HUES6 (cell line): ENCODE measurements at regions not wholly inside any gene's neighbourhood (a gene's known extent, or its start where the extent isn't known, plus 50 kb on each side); places are given as distances from the start of the nearest gene placed in this dataset.
"Not testable (repeated sequence)": the region's sequence is repeated elsewhere in the genome, so short reads cannot be mapped to it uniquely, and the experiment has no call there.

Source experiments
- H3K27ac ChIP-seq: 2 replicates; pipeline ENCODE4 v1.7.0; 2013; ENCODE audit warnings: low read depth, mild to moderate bottlenecking, low read length, inconsistent platforms
- H3K27me3 ChIP-seq: 2 replicates; pipeline ENCODE4 v1.6.1; 2013; ENCODE audit warnings: low read length; ENCODE audit not compliant: control insufficient read depth, insufficient read depth
- H3K36me3 ChIP-seq: 2 replicates; pipeline ENCODE4 v1.6.1; 2013; ENCODE audit warnings: low read length; ENCODE audit not compliant: control insufficient read depth, insufficient read depth
- H3K4me1 ChIP-seq: 2 replicates; pipeline ENCODE4 v1.6.1; 2013; ENCODE audit warnings: low read length; ENCODE audit not compliant: control insufficient read depth, insufficient read depth
- H3K4me3 ChIP-seq: 2 replicates; pipeline ENCODE4 v1.5.1; 2013; ENCODE audit warnings: low read depth, low read length
- H3K9ac ChIP-seq: one replicate; pipeline ENCODE4 v1.6.1; 2013; ENCODE audit warnings: mild to moderate bottlenecking, low read length
- H3K9me3 ChIP-seq: 2 replicates; pipeline ENCODE4 v1.6.1; 2013; ENCODE audit warnings: low read depth, low read length; ENCODE audit not compliant: control insufficient read depth, insufficient read depth

- Histone ChIP-seq H3K4me3 (no peak overlapping the region), H3K27ac (no peak overlapping the region), H3K36me3 (no peaks in the 10 kb centered on the region)
Measured at GRCh38 chr6:12546410-12547002, 170.1 kb upstream of the PHACTR1 start.

GRCh38 chr6:12548526-12548925 lies 168.0 kb upstream of the PHACTR1 start:
- Histone ChIP-seq H3K9me3 (peaks cover 14% of the 10 kb centered on the region), H3K4me1 (no peaks in the 10 kb centered on the region), H3K27ac (no peak overlapping the region), H3K9ac (no peak overlapping the region), H3K4me3 (no peak overlapping the region), H3K36me3 (no peaks in the 10 kb centered on the region), H3K27me3 (no peaks in the 10 kb centered on the region)

More at GRCh38 chr6:12546410-12547002, 170.1 kb upstream of the PHACTR1 start:
- H3K9ac ChIP-seq, result no peak overlapping the region
- no peaks in the 10 kb centered on the region for H3K4me1 ChIP-seq
- H3K27me3 ChIP-seq, result no peaks in the 10 kb centered on the region
- H3K9me3 ChIP-seq, result peaks cover 14% of the 10 kb centered on the region

- not testable (repeated sequence) for H3K27me3 ChIP-seq, H3K27ac ChIP-seq, H3K4me3 ChIP-seq, H3K9ac ChIP-seq, H3K4me1 ChIP-seq, H3K36me3 ChIP-seq
- H3K9me3 ChIP-seq, result peaks cover 14% of the 10 kb centered on the region
Measured at GRCh38 chr6:12549445-12549844, 167.1 kb upstream of the PHACTR1 start.

- H3K9ac ChIP-seq, H3K4me3 ChIP-seq, H3K27me3 ChIP-seq, H3K4me1 ChIP-seq, H3K36me3 ChIP-seq, H3K27ac ChIP-seq: not testable (repeated sequence)
- peaks cover 14% of the 10 kb centered on the region for H3K9me3 ChIP-seq
Measured at GRCh38 chr6:12554820-12555219, 161.7 kb upstream of the PHACTR1 start.

GRCh38 chr6:12555267-12555666 lies 161.3 kb upstream of the PHACTR1 start:
- no peaks in the 10 kb centered on the region for H3K36me3 ChIP-seq
- H3K4me3 ChIP-seq, result no peak overlapping the region
- H3K27ac ChIP-seq, result no peak overlapping the region
- H3K4me1 ChIP-seq, result peaks cover 6% of the 10 kb centered on the region; the same call in 1 of the 2 replicates
- H3K27me3 ChIP-seq, result no peaks in the 10 kb centered on the region
- peaks cover 14% of the 10 kb centered on the region for H3K9me3 ChIP-seq
- H3K9ac ChIP-seq, result no peak overlapping the region

GRCh38 chr6:12555781-12556180 lies 160.8 kb upstream of the PHACTR1 start:
- Histone ChIP-seq H3K27me3 (no peaks in the 10 kb centered on the region), H3K36me3 (no peaks in the 10 kb centered on the region), H3K9ac (no peak overlapping the region), H3K4me1 (peaks cover 6% of the 10 kb centered on the region; the same call in 1 of the 2 replicates), H3K4me3 (no peak overlapping the region), H3K27ac (no peak overlapping the region), H3K9me3 (peaks cover 17% of the 10 kb centered on the region)

- Histone ChIP-seq H3K4me1 (peaks cover 6% of the 10 kb centered on the region; the same call in 1 of the 2 replicates), H3K27ac (no peak overlapping the region), H3K9me3 (peaks cover 22% of the 10 kb centered on the region), H3K27me3 (no peaks in the 10 kb centered on the region), H3K36me3 (no peaks in the 10 kb centered on the region), H3K9ac (no peak overlapping the region), H3K4me3 (no peak overlapping the region)
Measured at GRCh38 chr6:12557765-12558164, 158.8 kb upstream of the PHACTR1 start.

GRCh38 chr6:12560315-12560714 lies 156.3 kb upstream of the PHACTR1 start:
- Histone ChIP-seq H3K27ac (no peak overlapping the region), H3K27me3 (no peaks in the 10 kb centered on the region), H3K4me1 (peaks cover 6% of the 10 kb centered on the region; the same call in 1 of the 2 replicates), H3K36me3 (no peaks in the 10 kb centered on the region), H3K9me3 (peaks cover 21% of the 10 kb centered on the region), H3K4me3 (no peak overlapping the region), H3K9ac (no peak overlapping the region)

- no peaks in the 10 kb centered on the region for H3K27me3 ChIP-seq
Measured at GRCh38 chr6:12566618-12567123, 149.9 kb upstream of the PHACTR1 start.

GRCh38 chr6:12567682-12568081 lies 148.9 kb upstream of the PHACTR1 start:
- H3K27ac ChIP-seq, result no peak overlapping the region
- no peaks in the 10 kb centered on the region for H3K27me3 ChIP-seq
- H3K9ac ChIP-seq, result no peak overlapping the region
- H3K9me3 ChIP-seq, result no peaks in the 10 kb centered on the region
- H3K4me1 ChIP-seq, result no peaks in the 10 kb centered on the region
- no peak overlapping the region for H3K4me3 ChIP-seq
- H3K36me3 ChIP-seq, result no peaks in the 10 kb centered on the region

More at GRCh38 chr6:12566618-12567123, 149.9 kb upstream of the PHACTR1 start:
- H3K36me3 ChIP-seq, result no peaks in the 10 kb centered on the region
- no peaks in the 10 kb centered on the region for H3K9me3 ChIP-seq
- no peak overlapping the region for H3K4me3 ChIP-seq
- no peaks in the 10 kb centered on the region for H3K4me1 ChIP-seq
- no peak overlapping the region for H3K9ac ChIP-seq
- no peak overlapping the region for H3K27ac ChIP-seq

- Histone ChIP-seq H3K36me3 (no peaks in the 10 kb centered on the region), H3K9ac (no peak overlapping the region), H3K4me1 (peaks cover 10% of the 10 kb centered on the region), H3K27me3 (no peaks in the 10 kb centered on the region), H3K27ac (no peak overlapping the region), H3K9me3 (no peaks in the 10 kb centered on the region), H3K4me3 (no peak overlapping the region)
Measured at GRCh38 chr6:12569646-12570045, 146.9 kb upstream of the PHACTR1 start.
